Epithelial cell of esophagus (primary cell): ENCODE measurements at regions not wholly inside any gene's neighbourhood (a gene's known extent, or its start where the extent isn't known, plus 50 kb on each side); places are given as distances from the start of the nearest gene placed in this dataset.

Experiments used
- DNase-seq: peaks from one replicate; pipeline ENCODE4 v3.0.0; 2010; ENCODE audit warnings: low read depth
- H3K4me3 ChIP-seq: 2 replicates; pipeline ENCODE4 v1.5.1; 2011; ENCODE audit warnings: mild to moderate bottlenecking, low read length, control low read depth
- TF ChIP-seq, protein P1 (sequence below): IDR thresholded peaks from 2 replicates; pipeline ENCODE4 v1.5.1; 2011; ENCODE audit warnings: low read depth, mild to moderate bottlenecking, low read length, control low read depth, inconsistent platforms; ENCODE audit not compliant: insufficient read depth; ENCODE audit errors: missing control alignments

DNA sequence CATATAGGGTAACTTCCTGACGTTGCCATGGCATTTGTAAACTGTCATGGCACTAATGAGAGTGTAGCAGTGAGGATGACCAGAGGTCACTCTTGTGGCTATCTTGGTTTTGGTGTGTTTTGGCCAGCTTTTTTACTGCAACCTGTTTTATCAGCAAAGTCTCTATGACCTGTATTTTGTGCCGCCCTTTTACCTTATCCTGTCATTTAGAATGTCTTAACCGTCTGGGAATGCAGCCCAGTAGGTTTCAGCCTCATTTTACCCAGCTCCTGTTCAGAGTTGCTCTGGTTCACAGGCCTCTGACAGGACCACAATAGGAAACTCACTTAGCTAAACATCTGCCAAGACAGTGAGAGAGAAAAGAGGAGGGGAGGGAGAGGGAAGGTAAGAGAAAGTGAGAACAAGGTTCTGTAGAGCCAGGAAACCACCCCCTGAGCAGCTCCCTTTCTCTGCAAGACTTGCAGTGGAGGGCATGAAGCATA lies 64.8 kb upstream of the PLEKHG3 start:
- H3K4me3 ChIP-seq: no peak overlapping the region
- TF ChIP-seq, protein P1, sequence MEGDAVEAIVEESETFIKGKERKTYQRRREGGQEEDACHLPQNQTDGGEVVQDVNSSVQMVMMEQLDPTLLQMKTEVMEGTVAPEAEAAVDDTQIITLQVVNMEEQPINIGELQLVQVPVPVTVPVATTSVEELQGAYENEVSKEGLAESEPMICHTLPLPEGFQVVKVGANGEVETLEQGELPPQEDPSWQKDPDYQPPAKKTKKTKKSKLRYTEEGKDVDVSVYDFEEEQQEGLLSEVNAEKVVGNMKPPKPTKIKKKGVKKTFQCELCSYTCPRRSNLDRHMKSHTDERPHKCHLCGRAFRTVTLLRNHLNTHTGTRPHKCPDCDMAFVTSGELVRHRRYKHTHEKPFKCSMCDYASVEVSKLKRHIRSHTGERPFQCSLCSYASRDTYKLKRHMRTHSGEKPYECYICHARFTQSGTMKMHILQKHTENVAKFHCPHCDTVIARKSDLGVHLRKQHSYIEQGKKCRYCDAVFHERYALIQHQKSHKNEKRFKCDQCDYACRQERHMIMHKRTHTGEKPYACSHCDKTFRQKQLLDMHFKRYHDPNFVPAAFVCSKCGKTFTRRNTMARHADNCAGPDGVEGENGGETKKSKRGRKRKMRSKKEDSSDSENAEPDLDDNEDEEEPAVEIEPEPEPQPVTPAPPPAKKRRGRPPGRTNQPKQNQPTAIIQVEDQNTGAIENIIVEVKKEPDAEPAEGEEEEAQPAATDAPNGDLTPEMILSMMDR: no peak
- peak; percentile 69 for DNase-seq

DNA sequence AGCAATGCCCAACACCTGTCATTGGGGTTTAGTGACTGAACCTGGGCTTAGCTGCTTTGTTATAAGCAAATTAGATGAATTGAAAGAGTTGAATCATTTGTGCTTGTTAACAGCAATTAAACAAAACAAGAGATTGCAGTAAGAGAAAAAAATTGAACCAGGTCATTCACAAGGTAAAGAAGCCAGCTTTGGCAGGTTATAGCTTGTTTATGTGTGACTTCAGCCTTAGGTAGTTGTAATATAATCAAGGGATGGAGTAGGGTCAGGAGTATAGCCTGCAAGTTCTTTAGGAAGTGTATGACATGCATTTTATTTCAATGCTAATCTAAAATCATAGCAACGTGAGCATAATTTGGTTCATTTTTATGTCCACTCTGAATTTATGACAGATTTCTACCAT lies 63.4 kb upstream of the PLEKHG3 start:
- no peak overlapping the region for H3K4me3 ChIP-seq
- TF ChIP-seq, protein P1: no peak

DNA sequence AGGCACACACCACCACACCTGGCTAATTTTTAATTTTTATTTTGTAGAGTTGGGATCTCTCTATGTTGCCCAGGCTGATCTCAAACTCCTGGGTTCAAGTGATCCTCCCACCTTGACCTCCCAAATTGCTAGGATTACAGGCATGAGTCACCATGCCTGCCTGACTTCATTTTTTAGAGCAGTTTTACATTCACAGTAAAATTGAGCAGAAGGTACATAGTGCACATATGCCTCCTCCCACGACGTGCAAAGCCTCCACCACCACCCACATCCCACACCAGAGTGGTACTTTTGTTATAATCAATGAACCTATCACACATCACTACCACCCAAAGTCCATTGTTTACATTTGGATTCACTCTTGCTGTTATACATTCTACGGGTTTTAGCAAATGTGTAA lies 62.5 kb upstream of the PLEKHG3 start:
- H3K4me3 ChIP-seq: no peak overlapping the region
- DNase-seq: no peak

More for the DNA sequence above, 63.4 kb upstream of the PLEKHG3 start:
- peak; percentile 84 for DNase-seq

DNA sequence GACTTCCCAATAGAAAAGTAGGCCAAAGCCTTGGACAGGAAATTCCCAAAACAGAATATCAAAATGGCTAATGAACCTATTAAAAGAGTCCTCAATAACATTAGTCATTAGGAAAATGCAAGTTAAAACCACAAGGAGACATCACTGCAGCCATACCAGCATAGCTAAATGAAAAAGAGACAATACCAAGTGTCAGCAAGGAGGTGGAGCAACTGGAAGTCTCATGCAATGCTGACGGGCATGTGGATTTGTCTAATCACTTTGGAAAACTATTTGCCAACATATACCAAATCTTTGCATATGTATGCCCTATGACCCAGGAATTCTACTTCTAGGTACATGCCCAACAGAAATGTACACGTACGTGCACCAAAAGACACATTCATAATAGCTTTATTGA lies 60.5 kb upstream of the PLEKHG3 start:
- no peak for DNase-seq
- TF ChIP-seq, protein P1: no peak
- no peak overlapping the region for H3K4me3 ChIP-seq

More for the DNA sequence above, 62.5 kb upstream of the PLEKHG3 start:
- TF ChIP-seq, protein P1: no peak

DNA sequence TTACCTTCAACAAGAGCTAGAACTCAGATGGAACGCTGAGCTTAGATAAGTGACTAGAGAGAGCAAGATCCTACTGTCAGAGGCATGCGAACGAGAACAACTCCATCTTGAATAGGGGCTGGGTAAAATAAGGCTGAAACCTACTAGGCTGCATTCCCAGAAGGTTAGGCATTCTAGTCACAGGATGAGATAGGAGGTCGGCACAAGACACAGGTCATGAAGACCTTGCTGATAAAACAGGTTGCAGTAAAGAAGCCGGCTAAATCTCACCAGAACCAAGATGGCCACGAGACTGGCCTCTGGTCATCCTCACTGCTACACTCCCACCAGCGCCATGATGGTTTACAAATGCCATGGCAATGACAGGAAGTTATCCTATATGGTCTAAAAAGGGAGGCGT lies 59.6 kb upstream of the PLEKHG3 start:
- TF ChIP-seq, protein P1: no peak
- H3K4me3 ChIP-seq: no peak overlapping the region
- no peak for DNase-seq

DNA sequence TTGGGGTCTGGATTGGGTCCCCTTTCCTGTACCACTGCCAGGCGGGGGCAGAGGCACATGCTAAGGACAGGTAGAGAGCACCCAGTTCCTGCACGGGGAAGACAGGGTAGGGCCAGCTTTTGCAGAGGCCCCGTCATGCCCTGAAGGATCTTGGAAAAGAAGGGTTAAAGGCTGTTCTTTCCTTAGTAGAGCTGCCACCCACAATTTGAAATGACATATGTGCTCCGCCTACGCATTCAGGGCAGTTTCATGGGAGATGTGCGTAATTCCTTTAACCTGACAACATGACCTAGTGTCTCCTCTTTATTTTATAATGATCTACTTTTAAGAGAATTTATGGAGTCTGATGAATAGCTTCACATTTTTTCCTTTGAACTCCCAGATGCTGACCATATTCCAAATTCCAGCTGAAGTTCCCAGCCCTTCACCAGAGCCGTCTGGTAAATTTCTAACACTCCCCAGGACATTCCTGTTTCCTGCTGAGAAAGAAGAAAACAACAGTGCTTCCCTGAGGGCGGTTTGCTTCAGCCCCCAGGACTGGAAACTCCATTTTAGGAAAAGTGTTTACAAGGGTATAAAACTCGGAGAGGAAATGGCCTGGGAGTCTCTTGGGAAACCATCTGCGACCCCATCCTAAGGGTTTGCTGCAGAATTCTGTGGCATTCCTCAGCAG lies 58.9 kb upstream of the PLEKHG3 start:
- TF ChIP-seq, protein P1: no peak
- no peak overlapping the region for H3K4me3 ChIP-seq
- DNase-seq: no peak

DNA sequence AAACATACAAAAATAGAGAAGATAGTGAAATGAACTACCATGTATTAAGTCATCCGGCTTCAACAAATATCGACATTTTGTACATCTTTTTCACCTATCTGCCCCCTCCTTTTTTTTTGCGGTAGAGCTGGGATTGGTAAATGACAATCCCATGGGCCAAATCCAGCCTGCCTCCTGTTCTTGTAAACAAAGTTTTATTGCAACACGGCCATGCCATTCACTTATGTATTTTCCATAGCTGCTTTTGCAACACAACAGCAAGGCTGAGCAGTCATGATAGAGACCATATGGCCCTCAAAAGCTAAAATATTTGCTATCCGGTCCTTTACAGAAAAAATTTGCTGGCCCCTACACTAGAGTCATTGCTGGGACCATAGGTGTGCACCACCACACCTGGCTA lies 58.1 kb upstream of the PLEKHG3 start:
- TF ChIP-seq, protein P1: no peak
- DNase-seq: no peak
- no peak overlapping the region for H3K4me3 ChIP-seq
